Astrocyte (in vitro differentiated cells and primary cell): ENCODE measurements at regions not wholly inside any gene's neighbourhood (a gene's known extent, or its start where the extent isn't known, plus 50 kb on each side); places are given as distances from the start of the nearest gene placed in this dataset.

Source experiments
- DNase-seq: peaks from one replicate; pipeline ENCODE4 v3.0.0-alpha.2; 2010; ENCODE audit warnings: low read depth
- FAIRE-seq: peaks from 2 replicates; lab custom pipeline; 2011; peaks lifted over from hg19 to GRCh38; lab: Jason Lieb, UNC
- H2AFZ ChIP-seq: 2 replicates; pipeline ENCODE4 v1.6.0; 2012; ENCODE audit warnings: low read depth, low read length, inconsistent platforms
- H3K27ac ChIP-seq: 2 replicates; pipeline ENCODE4 v1.5.1; 2011; ENCODE audit warnings: low read depth, low read length, inconsistent platforms
- H3K27me3 ChIP-seq: 2 replicates; pipeline ENCODE4 v1.6.0; 2011; ENCODE audit warnings: low read length, inconsistent platforms; ENCODE audit not compliant: insufficient read depth
- H3K36me3 ChIP-seq: 2 replicates; pipeline ENCODE4 v1.5.1; 2011; ENCODE audit warnings: low read length, inconsistent platforms; ENCODE audit not compliant: insufficient read depth
- H3K4me1 ChIP-seq: 2 replicates; pipeline ENCODE4 v1.5.1; 2011; ENCODE audit warnings: low read length, inconsistent platforms; ENCODE audit not compliant: insufficient read depth
- H3K4me2 ChIP-seq: 2 replicates; pipeline ENCODE4 v1.6.0; 2012; ENCODE audit warnings: low read length, inconsistent platforms
- H3K4me3 ChIP-seq: 2 replicates; pipeline ENCODE4 v1.5.1; 2011; ENCODE audit warnings: low read depth, mild to moderate bottlenecking, low read length, inconsistent platforms; ENCODE audit not compliant: insufficient read depth
- H3K79me2 ChIP-seq: 2 replicates; pipeline ENCODE4 v1.6.0; 2012; ENCODE audit warnings: mild to moderate bottlenecking, low read length, inconsistent platforms; ENCODE audit not compliant: insufficient read depth
- H3K9ac ChIP-seq: 2 replicates; pipeline ENCODE4 v1.6.0; 2012; ENCODE audit warnings: mild to moderate bottlenecking, low read length, inconsistent platforms
- H3K9me3 ChIP-seq: 2 replicates; pipeline ENCODE4 v1.5.1; 2012; ENCODE audit warnings: low read depth, mild to moderate bottlenecking, low read length, inconsistent platforms; ENCODE audit not compliant: insufficient read depth
- H4K20me1 ChIP-seq: 2 replicates; pipeline ENCODE4 v1.6.0; 2012; ENCODE audit warnings: low read length, inconsistent platforms; ENCODE audit not compliant: insufficient read depth
- H3K27ac Mint-ChIP-seq: one replicate; pipeline ENCODE4 v1.8.0; 2021; ENCODE audit warnings: mild to moderate bottlenecking, mixed read lengths; ENCODE audit not compliant: unreplicated experiment
- H3K27me3 Mint-ChIP-seq: one replicate; pipeline ENCODE4 v1.8.0; 2021; ENCODE audit warnings: low read depth, mixed read lengths; ENCODE audit not compliant: unreplicated experiment
- H3K36me3 Mint-ChIP-seq: one replicate; pipeline ENCODE4 v1.8.0; 2021; ENCODE audit warnings: low read depth, mixed read lengths; ENCODE audit not compliant: unreplicated experiment
- H3K4me1 Mint-ChIP-seq: one replicate; pipeline ENCODE4 v1.8.0; 2021; ENCODE audit warnings: low read depth, mixed read lengths; ENCODE audit not compliant: unreplicated experiment
- H3K4me3 Mint-ChIP-seq: one replicate; pipeline ENCODE4 v1.8.0; 2021; ENCODE audit warnings: mild to moderate bottlenecking, moderate library complexity, mixed read lengths; ENCODE audit not compliant: unreplicated experiment
- H3K9me3 Mint-ChIP-seq: one replicate; pipeline ENCODE4 v1.8.0; 2021; ENCODE audit warnings: mild to moderate bottlenecking, mixed read lengths; ENCODE audit not compliant: unreplicated experiment
- CTCF ChIP-seq: IDR thresholded peaks from 2 replicates; pipeline ENCODE4 v1.5.1; 2011; ENCODE audit warnings: low read depth, mild to moderate bottlenecking, inconsistent platforms, low read length, moderate library complexity; ENCODE audit not compliant: insufficient read depth
- EZH2 ChIP-seq: IDR thresholded peaks from 2 replicates; pipeline ENCODE4 v1.6.1; 2012; ENCODE audit warnings: mild to moderate bottlenecking, low read length, inconsistent platforms; ENCODE audit not compliant: insufficient read depth

GRCh38 chr5:168219515-168220410, 71.7 kb upstream of the WWC1 start:
- no peaks in the 10 kb centered on the region for H3K9me3 ChIP-seq
- no peaks in the 10 kb centered on the region for H3K27me3 Mint-ChIP-seq
- H3K27ac Mint-ChIP-seq = no peak overlapping the region
- no peaks in the 10 kb centered on the region for H3K79me2 ChIP-seq
- no peaks in the 10 kb centered on the region for H3K9me3 Mint-ChIP-seq
- peaks cover 12% of the 10 kb centered on the region for H3K36me3 Mint-ChIP-seq
- no peak overlapping the region for H3K4me3 ChIP-seq
- H4K20me1 ChIP-seq = no peaks in the 10 kb centered on the region
- peak overlapping the region; percentile 30 for H2AFZ ChIP-seq
- no peak overlapping the region for H3K9ac ChIP-seq
- H3K4me1 Mint-ChIP-seq = peaks cover 5% of the 10 kb centered on the region
- DNase-seq (peak; percentile 56), FAIRE-seq (peak; percentile 80)
- TF ChIP-seq EZH2 = no peak
- peak; percentile 98 for TF ChIP-seq CTCF
- H3K27me3 ChIP-seq = peaks cover 4% of the 10 kb centered on the region
- no peak overlapping the region for H3K27ac ChIP-seq
- H3K4me2 ChIP-seq = peak overlapping the region; percentile 61
- no peaks in the 10 kb centered on the region for H3K36me3 ChIP-seq
- peaks cover 4% of the 10 kb centered on the region for H3K4me1 ChIP-seq
- H3K4me3 Mint-ChIP-seq = no peak overlapping the region

- Mint-ChIP-seq H3K36me3 (peaks cover 18% of the 10 kb centered on the region), H3K27me3 (no peaks in the 10 kb centered on the region), H3K4me3 (no peak overlapping the region), H3K9me3 (no peaks in the 10 kb centered on the region), H3K4me1 (peaks cover 20% of the 10 kb centered on the region), H3K27ac (no peak overlapping the region)
- H3K79me2 ChIP-seq = no peaks in the 10 kb centered on the region
- no peaks in the 10 kb centered on the region for H3K36me3 ChIP-seq
- no peak overlapping the region for H2AFZ ChIP-seq
- no peak overlapping the region for H3K27ac ChIP-seq
- TF ChIP-seq CTCF = no peak
- no peak for TF ChIP-seq EZH2
- no peak overlapping the region for H3K4me2 ChIP-seq
- DNase-seq (no peak), FAIRE-seq (no peak)
- peaks cover 10% of the 10 kb centered on the region for H3K4me1 ChIP-seq
- no peak overlapping the region for H3K4me3 ChIP-seq
- H3K9ac ChIP-seq = no peak overlapping the region
- no peaks in the 10 kb centered on the region for H3K9me3 ChIP-seq
- peaks cover 4% of the 10 kb centered on the region for H3K27me3 ChIP-seq
- no peaks in the 10 kb centered on the region for H4K20me1 ChIP-seq
These were observed 67.4 kb upstream of the WWC1 start for GRCh38 chr5:168224085-168224484.

DNA sequence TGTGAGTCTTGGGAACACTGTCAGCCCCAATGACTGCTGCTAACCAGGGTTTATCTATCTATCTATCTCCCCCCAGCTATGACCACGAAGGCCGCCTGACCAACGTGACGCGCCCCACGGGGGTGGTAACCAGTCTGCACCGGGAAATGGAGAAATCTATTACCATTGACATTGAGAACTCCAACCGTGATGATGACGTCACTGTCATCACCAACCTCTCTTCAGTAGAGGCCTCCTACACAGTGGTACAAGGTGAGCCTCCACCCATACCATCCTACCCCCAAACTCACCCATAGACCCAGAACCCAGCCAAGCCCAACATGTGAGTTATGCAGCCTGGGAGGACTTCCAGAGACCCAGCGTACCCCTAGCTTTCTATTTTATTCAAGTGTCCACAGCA, 65.4 kb upstream of the WWC1 start:
- H3K4me1 Mint-ChIP-seq = peaks cover 22% of the 10 kb centered on the region
- no peaks in the 10 kb centered on the region for H4K20me1 ChIP-seq

More for the DNA sequence above, 65.4 kb upstream of the WWC1 start:
- TF ChIP-seq EZH2 (no peak), CTCF (no peak)
- Mint-ChIP-seq H3K27ac (no peak overlapping the region), H3K36me3 (peaks cover 26% of the 10 kb centered on the region), H3K4me3 (no peak overlapping the region), H3K9me3 (no peaks in the 10 kb centered on the region), H3K27me3 (no peaks in the 10 kb centered on the region)
- H3K27ac ChIP-seq = no peak overlapping the region
- H3K4me1 ChIP-seq = peaks cover 6% of the 10 kb centered on the region
- no peak overlapping the region for H2AFZ ChIP-seq
- no peak for DNase-seq
- H3K9ac ChIP-seq = no peak overlapping the region
- peaks cover 4% of the 10 kb centered on the region for H3K27me3 ChIP-seq
- H3K4me2 ChIP-seq = no peak overlapping the region
- H3K4me3 ChIP-seq = no peak overlapping the region
- no peak for FAIRE-seq
- no peaks in the 10 kb centered on the region for H3K9me3 ChIP-seq
- no peaks in the 10 kb centered on the region for H3K79me2 ChIP-seq
- H3K36me3 ChIP-seq = no peaks in the 10 kb centered on the region
